ENCODE measurements at regions not wholly inside any gene's neighbourhood (a gene's known extent, or its start where the extent isn't known, plus 50 kb on each side); places are given as distances from the start of the nearest gene placed in this dataset.

- DNase-seq (ENCODE audit: low read depth, low spot score) = no peak
These were observed 803.4 kb downstream of the TUSC7 start for GRCh38 chr3:117512975-117513374.

- DNase-seq (ENCODE audit: low read depth, low spot score) = no peak
These were observed 805.7 kb downstream of the TUSC7 start for GRCh38 chr3:117515309-117515708.

GRCh38 chr3:117518364-117518763 lies 808.8 kb downstream of the TUSC7 start:
- DNase-seq (ENCODE audit: low read depth, low spot score) = no peak

- no peak for DNase-seq (ENCODE audit: low read depth, low spot score)
These were observed 810.2 kb downstream of the TUSC7 start for GRCh38 chr3:117519776-117520175.

- no peak for DNase-seq (ENCODE audit: low read depth, low spot score)
These were observed 811.0 kb downstream of the TUSC7 start for GRCh38 chr3:117520582-117520981.

- no peak for DNase-seq (ENCODE audit: low read depth, low spot score)
These were observed 813.8 kb downstream of the TUSC7 start for GRCh38 chr3:117523418-117523817.

GRCh38 chr3:117524890-117525289 lies 815.3 kb downstream of the TUSC7 start:
- no peak for DNase-seq (ENCODE audit: low read depth, low spot score)

- DNase-seq (ENCODE audit: low read depth, low spot score) = no peak
These were observed 817.0 kb downstream of the TUSC7 start for GRCh38 chr3:117526470-117527079.

- DNase-seq (ENCODE audit: low read depth, low spot score) = no peak
These were observed 817.8 kb downstream of the TUSC7 start for GRCh38 chr3:117527346-117527745.

- DNase-seq (ENCODE audit: low read depth, low spot score) = no peak
These were observed 819.1 kb downstream of the TUSC7 start for GRCh38 chr3:117528688-117529087.

- no peak for DNase-seq (ENCODE audit: low read depth, low spot score)
These were observed 821.6 kb downstream of the TUSC7 start for GRCh38 chr3:117531078-117531767.

- no peak for DNase-seq (ENCODE audit: low read depth, low spot score)
These were observed 822.7 kb downstream of the TUSC7 start for GRCh38 chr3:117532268-117532667.

GRCh38 chr3:117534138-117534537 lies 824.6 kb downstream of the TUSC7 start:
- DNase-seq (ENCODE audit: low read depth, low spot score) = no peak

- no peak for DNase-seq (ENCODE audit: low read depth, low spot score)
These were observed 826.4 kb downstream of the TUSC7 start for GRCh38 chr3:117536006-117536405.

GRCh38 chr3:117537949-117538348 lies 828.4 kb downstream of the TUSC7 start:
- DNase-seq (ENCODE audit: low read depth, low spot score) = no peak

GRCh38 chr3:117539729-117540128 lies 830.1 kb downstream of the TUSC7 start:
- DNase-seq (ENCODE audit: low read depth, low spot score) = no peak

GRCh38 chr3:117540597-117540996 lies 831.0 kb downstream of the TUSC7 start:
- no peak for DNase-seq (ENCODE audit: low read depth, low spot score)

- no peak for DNase-seq (ENCODE audit: low read depth, low spot score)
These were observed 832.1 kb downstream of the TUSC7 start for GRCh38 chr3:117541721-117542120.

GRCh38 chr3:117543521-117543920 lies 833.9 kb downstream of the TUSC7 start:
- DNase-seq (ENCODE audit: low read depth, low spot score) = no peak

- no peak for DNase-seq (ENCODE audit: low read depth, low spot score)
These were observed 835.9 kb downstream of the TUSC7 start for GRCh38 chr3:117545484-117545883.

- no peak for DNase-seq (ENCODE audit: low read depth, low spot score)
These were observed 838.5 kb downstream of the TUSC7 start for GRCh38 chr3:117547956-117548550.

- DNase-seq (ENCODE audit: low read depth, low spot score) = no peak
These were observed 839.0 kb downstream of the TUSC7 start for GRCh38 chr3:117548600-117548999.

- DNase-seq (ENCODE audit: low read depth, low spot score) = no peak
These were observed 840.1 kb downstream of the TUSC7 start for GRCh38 chr3:117549716-117550115.

Measured in brain pericyte (primary cell).